ENCODE measurements at regions not wholly inside any gene's neighbourhood (a gene's known extent, or its start where the extent isn't known, plus 50 kb on each side); places are given as distances from the start of the nearest gene placed in this dataset.
A peak's percentile ranks its signal among the peaks of the same experiment; 100 is the strongest.
"Not testable (repeated sequence)": the region's sequence is repeated elsewhere in the genome, so short reads cannot be mapped to it uniquely, and the experiment has no call there.

DNA sequence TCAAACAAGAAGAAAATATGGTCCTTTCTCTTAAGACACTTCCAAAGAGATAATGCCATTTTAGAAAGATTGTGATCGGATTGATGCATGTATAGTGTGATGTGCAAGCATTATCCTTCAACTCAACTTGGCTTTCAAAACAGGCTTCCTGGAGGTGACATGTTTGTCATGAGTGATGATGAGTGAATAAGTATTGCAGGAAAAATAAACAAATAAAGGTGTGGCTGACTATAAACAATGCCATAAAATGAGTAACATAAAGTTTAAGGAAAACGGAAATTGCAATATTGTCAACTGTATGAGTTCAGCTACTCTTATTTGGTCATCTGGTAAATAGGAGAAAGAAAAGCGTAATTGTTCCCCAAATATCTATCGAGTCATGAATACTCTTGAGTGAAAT is 1283.7 kb downstream of the PCDH9 start:
- no peak for DNase-seq

DNA sequence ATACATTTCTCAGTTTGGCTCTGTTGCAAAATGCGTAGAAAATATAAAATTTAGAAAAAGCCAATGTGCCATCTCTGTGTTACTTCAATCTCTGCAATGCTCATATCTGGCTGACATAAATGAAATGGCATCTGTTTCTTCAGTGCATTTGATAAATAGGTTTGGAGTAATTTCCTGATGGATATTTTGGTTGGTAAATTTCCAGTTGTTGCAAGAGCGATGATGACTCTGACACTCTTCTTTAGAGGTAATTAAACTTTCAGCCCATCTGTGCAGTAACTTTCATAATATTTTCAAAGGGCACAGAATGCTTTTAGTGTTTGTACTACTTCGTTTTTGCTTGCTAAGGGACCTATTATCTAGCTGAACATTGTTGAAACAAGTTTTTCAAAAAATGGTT is 1286.4 kb downstream of the PCDH9 start:
- no peak for DNase-seq

DNA sequence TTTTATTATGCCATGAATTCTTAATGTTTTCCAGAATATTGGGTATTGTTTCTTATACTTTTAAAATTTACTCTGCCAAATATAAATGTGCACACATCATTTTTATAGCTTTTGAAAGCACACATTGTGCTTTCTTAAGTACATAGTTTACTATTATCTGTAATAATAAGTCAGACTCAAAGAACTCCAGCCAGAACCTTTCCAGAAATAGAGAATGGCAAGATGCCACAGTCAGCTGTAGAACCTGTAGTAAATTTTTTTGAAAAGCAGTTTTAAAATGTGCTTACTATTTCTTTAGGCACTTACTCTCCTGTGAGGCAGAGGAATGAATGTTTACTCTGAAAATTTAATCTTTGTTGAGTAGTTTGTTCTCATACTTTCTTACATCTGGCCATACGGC is 1287.1 kb downstream of the PCDH9 start:
- DNase-seq: no peak

DNA sequence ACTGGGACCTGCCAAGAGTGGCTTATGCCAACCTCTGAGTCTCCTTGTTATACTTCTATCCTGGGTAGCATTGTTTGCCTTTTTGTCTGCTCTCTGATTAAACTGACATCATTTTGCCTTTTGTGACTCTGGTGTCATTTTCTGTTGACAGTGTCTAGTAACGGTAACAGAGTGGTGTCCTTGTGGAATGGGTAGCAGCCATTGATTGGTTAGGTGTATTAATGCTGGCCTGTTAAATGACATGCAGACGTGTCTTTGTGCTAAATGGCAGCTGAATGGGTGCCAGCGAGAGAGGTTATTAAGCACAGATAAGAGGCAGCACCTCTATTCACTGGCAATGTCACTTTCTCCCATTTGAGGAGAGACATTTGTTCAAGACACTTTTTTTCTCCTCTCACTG is 1289.4 kb downstream of the PCDH9 start:
- DNase-seq: no peak

DNA sequence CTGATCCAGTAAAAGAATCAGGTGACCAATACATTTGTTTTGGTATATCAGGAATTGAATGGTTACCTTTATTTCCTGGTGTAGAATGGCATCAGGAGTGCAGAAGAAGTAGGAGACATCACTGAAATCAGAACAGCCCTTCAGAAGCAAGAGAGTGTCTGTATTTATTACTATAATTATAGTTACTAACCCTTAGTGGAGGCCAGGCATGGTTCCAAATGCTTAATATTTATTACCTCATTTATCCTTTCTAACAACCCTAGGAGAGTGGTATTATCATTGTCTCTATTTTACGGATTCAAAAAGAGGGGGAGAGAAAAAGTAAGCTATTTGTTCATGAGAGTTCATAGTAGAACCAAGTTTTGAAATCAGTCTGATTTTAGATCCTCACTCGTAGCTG is 1292.9 kb downstream of the PCDH9 start:
- DNase-seq: no peak

DNA sequence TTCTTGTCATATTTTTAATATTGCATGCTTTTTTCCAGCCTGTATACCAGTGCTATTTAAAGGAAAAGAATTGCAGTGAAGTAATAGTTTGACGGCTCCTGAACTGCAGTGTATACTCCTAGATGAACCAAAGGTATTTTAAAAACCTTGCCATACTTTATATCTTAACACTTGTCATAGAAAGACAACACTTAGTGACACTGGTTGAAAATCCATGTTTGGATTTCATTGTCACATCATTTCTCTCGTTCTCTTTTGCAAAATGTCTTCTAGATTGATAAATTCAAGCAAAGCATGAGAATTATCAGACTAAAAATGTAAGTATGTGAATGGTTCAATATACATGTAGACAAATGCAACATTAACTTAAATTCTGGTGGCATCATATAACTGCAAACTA is 1293.9 kb downstream of the PCDH9 start:
- DNase-seq: no peak

DNA sequence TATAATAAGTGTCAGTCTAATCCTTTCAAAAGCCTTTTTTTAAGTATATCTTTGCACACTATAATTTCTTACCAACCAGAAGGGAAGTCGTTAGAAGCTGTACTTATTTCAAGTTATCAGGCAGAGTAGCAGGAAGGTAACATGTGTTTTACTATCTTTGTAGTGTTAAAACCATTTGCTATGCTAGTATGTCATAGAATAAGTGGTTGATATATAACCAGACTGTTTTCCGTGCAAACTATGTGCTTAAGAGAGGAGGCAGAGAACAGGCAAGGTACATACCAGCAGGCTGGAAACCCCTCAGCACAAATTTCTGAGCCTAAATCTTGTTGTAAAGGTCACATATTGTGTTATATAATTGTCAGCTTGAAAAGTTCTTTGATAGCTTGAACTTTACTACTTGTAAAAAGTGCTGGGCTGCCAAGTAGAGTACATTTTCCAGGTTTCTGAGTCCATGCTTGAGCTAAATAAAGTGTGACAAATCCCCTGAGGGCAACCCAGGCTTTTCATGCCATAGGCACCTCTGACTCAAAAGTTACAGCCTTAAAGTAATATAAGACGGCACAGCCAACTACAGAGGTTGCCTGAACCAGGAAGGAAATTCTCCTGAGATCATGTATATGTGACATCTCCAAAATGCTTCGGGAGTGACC is 1297.4 kb downstream of the PCDH9 start:
- no peak for DNase-seq

DNA sequence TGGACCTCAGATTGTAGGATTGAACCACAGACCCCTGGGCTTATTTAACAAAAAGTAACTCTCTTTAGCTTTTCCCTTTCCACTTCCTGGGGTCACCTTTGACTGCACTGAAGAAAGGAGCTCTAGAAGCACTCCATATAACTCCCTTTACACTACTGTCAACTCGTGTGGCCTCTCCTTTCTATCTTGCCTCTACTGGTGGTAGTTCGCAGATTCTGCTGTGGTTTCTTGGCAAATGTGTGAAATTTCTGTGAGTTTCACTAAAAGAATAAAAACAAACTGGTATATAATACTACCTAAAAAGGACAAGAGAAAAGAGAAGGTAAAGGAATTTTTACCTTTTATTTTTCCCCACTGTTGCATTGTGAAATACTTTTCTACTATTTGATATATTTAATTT is 1298.1 kb downstream of the PCDH9 start:
- no peak for DNase-seq

DNA sequence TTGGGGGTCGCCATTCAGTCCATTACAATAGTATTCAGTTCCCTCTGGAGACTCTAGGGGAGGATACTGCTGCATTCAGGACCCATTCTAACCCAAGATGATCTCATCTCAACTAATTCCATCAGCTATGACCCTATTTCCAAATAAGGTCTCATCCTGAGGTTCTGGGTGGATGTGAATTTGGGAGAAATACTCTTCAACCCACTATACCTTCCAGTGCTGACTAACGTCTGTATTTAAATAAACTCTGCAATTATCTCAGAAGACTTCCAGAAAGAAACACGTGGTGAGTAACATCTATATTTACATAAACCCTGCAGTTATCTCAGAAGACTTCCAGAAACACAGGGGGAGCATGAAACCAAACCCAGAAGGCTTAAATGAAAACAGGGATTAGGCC is 1300.7 kb downstream of the PCDH9 start:
- no peak for DNase-seq

DNA sequence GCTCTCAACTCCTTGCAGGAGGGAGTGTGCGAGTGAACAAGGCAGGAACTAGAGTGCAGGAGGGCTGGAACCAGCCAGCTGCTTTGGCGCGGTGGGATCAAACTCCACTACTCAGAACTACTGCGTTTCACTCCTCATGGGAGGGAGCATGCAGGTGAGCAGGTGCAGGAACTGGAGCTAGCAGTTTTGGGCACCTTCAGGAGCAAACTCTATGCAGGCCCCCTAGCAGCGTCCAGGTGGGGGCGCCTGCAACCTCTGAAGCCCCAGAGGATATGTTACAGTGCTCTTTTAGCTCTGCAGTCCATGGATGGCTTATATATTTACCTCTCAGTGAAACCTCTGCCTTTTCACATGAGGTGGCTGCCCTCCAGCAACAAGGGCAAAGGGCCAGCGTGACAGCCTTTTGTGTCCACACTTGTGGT is 1303.4 kb downstream of the PCDH9 start:
- peak in 12 of 56 donors; percentile 0 to 24 (median 2) for DNase-seq

DNA sequence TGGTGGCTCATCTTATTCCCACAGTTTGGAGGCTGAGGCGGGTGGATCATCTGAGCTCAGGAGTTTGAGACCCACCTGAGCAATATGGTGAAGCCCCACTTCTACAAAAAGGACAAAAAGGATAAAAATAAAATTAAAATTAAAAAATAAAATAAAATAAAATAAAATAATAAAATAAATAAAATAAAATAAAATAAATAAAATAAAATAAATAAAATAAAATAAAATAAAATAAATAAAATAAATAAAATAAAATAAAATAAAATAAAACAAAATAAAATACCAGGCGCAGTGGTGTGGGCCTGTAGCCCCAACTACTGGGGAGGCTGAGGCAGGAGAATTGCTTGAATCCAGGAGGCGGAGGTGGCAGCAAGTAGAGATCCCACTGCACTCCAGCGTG is 1307.3 kb downstream of the PCDH9 start:
- not testable (repeated sequence) for DNase-seq

DNA sequence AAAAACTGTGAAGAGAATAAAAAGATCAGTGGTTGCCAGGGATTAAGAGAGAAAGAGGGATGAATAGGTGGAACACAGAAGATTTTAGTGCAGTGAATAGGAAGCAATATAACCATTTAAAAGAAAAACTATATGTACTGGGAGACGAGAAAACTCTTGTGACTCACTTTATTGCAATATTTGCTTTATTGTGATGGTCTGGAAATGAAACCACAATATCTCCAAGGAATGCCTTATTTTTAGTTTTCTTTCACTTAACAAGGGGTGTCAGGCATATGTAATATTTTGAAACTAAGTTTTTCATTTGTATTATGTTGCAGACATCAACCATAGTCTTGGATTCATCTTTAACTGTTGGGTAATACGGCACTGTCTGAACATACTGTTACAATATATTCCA is 1308.2 kb downstream of the PCDH9 start:
- no peak for DNase-seq

DNA sequence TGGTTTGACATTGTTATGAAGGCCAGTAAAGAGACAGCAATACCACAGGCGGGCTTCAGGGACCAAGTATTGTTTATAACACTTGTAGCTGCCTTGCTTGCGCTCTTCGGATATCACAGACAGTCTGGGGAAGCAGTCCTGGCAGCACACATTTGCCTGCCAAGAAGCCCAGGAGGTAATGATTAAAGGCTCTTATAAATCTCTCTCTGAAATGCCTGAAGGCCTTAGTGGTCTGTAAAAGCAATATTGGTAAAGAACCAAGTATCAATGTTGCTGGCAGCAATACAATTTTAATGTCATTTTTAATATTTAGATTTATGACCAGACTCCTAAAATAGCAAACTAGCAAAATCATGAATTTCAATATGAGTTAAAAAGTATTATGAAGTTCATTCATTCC is 1312.4 kb downstream of the PCDH9 start:
- DNase-seq: no peak

DNA sequence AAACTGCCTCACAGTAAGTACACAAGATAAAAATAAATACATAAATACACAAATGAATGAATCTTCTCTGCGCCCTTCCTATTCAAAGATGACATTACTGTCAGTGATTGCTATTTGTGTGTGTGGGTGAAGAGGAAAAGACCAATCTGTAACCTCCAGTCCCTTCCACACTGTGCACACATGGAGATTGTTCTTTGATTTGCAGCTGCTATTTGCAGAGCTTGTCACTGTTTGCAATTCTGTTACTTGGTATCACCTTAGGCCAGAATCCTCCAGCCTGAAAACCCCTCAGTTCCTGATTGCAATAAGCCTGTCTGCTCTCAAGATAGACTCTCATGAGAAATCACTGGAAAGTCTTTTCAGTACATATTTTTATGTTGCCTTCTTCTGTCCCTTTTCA is 1314.9 kb downstream of the PCDH9 start:
- no peak for DNase-seq

DNA sequence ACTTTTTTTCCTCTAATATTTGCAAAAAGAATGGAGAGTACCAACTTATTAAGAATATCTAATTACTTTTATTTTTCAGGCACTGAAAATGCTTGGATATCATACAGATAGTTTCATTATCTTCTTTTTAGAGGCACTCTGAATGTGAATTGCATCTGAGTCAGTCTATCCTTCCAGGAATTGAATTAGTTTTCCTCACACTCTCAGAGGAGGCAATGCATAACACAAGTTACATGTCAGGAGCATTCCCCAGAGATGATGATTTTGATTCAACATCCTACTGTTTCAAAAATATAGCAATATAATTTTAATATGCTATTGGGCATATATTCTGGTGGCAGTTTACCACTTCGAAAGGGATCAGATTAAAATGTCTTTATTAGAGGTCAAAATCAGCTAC is 1315.4 kb downstream of the PCDH9 start:
- no peak for DNase-seq

DNA sequence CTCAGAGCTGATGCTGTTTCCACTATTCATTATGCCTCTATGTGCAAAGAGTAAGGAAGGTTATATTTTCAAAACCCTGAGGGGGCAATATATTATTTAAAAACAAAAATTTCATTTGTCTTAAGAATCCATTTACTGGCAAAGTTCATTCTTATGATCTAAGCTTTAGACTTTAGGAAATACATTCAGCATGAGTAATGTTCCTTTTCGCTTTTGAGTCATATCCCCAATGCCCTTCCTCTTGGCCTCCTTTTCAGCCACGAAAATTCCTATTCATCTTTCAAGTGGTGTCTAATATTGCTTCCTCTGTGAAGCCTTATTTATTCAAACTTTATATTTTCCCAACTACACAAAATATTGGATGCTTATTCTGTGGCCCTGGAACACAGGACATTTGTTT is 1317.0 kb downstream of the PCDH9 start:
- no peak for DNase-seq

DNA sequence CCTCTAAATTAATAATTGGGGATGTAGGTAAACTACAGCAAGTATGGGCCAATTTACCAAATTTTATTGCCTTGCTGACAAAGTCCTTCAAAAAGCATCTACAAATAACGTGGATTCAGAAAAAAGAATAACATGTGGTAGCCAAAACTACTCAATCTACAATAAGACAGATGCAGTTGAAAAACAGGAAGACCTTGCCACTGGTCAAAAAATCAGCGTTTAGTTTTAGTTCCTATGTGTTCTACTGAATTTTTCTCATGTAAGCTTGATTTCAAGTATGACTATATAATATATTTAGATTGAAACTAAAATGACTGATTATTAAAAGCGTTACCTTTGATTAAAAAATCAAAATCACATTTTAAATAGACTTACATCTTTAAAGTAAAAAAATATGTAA is 1317.6 kb downstream of the PCDH9 start:
- no peak for DNase-seq

DNA sequence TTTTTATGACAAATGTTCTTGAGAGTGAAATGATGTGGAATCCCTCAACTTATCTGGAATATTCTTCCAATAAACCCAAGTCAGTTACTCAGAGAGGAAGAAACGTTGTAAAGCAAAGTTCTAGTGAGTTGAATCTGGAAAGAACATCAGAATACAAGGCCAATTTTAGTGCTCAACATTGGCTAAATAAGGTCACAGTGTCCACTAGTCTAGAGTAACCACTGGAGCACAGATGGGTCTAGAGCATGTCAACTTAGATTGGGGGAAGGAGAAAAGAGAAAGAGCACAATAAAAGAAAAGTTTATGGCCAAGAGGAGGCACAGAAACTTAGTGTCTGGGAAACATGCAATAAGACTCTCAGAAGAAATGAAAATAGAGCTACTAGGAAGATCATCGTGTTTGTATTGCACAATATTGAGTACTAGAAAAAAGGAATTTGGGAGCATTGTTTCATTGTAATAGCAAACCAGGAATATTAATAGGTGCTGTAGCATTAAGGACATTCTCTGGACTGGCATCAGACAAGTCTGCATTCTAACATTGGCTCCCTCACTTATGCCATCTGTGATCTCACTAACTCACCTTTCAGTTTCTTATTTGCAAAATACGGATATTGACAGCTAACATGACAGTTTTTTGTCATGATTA is 1318.5 kb downstream of the PCDH9 start:
- DNase-seq: no peak

DNA sequence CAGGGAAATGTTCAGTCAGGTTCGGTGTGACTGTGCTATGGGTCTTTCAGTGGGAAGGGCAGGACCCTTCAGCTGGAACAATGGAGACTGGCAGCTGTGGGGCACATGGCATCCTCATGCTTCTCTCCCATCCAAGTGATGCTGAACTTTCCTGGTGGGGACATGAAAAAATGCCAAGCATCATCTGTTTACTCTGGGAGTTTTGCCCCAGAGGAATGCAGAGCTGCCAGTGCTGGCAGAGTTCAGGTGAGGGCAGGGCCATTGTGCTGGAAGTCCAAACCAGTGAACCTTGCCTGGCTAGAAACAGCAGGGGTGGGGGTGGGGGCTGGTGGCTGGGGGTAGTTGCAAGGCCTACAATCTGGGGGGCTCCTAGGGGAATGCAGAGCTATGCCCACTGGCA is 1320.6 kb downstream of the PCDH9 start:
- no peak for DNase-seq

DNA sequence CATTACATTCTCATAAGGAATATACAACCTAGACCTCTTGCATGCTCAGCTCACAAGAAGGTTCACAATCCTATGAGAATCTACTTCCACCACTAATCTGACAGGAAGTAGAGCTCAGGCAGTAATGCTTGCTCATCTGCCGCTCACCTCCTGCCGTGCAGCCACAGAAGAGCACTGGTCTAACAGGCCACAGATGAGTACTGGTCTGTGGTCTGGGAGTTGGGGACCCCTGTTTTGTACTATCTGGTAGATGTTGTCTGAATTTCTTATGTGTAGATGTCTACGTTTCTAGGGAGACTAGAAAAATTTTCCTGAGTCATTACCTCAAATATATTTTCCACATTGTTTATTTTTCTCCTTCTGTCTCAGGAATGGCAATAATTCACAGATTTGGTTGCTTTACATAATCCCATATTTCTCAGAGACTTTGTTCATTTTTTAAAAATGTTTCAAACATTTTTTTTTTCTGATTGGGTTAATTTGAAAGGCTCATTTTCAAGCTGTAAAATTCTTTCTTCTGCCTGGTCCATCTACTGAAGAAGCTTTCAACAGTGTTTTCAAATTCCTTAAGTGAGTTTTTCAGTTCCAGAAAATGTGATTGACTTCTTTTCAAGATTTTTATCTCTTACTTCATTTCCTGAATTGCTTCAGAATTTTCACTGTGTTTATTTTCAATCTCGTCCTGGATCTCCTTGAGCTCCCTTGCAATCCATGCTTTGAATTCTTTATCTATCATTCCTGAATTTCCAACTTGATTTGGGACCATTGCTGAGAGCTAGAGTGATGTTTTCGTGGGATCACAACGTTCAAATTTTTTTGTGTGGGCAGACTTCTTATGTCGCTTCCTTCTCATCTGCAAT is 1322.2 kb downstream of the PCDH9 start:
- no peak for DNase-seq

DNA sequence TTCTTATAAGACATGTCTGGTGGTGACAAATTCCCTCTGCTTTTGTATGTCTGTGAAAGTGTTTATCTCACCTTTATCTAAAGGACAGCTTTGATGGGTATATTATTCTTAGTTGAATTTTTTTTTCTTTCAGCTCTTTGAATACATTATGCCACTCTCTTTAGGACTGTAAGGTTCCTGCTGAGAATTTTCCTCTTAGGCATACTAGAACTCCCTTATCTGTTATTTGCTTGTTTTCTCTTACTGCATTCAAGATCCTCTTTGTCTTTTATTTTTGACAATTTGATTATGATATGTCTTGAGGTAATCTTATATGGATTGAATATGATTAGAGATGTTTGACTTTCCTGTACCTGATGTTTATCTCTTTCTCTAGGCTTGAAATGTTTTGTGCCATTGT is 1328.4 kb downstream of the PCDH9 start:
- no peak for DNase-seq

DNA sequence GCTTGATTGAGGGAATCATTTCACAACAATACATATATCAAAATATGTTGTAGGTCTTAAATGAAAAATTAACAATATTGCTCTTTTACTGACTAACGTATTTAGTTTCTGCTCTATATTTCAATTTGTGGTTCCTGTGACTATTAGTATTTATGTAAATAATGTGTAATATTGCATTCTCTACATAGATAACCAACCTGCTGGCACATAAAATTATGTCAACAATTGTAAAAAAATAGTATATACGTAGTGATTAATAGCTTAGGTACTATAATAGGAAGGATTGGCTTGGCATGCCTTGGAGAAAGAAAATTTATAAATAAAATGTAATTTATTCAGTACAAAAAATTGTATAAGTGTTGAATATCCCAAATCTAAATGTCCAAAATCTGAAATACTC is 1336.1 kb downstream of the PCDH9 start:
- no peak for DNase-seq

DNA sequence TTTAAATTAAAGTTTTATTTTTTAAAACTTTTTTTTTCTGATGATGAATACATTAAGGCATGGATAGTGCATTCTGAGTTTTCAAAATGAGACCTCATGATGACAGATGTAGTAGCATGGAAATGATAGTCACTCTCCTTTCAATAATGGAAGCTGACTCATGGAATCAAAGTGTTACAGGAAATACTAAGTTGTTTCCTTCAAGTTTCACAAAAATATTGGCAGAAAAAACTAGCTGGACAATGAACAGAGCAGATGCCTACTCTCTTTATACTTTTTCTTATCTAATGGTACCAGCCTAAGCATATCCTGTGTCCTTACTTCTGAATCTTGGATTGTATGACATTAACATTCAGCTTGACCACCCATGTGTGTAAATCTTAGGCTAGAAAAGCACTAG is 1337.3 kb downstream of the PCDH9 start:
- no peak for DNase-seq

All from amygdala (tissue), 56 donors.